Ovary (tissue), 3 donors: ENCODE measurements at regions not wholly inside any gene's neighbourhood (a gene's known extent, or its start where the extent isn't known, plus 50 kb on each side); places are given as distances from the start of the nearest gene placed in this dataset.

Experiments used
- CTCF ChIP-seq, 3 donors: fragments of 450-650 bp in 2 of 3; fragments of 200-600 bp in 1 of 3; IDR thresholded peaks; one replicate each; pipeline versions ENCODE4 v1.5.1 to v1.8.0; 2016 to 2022; ENCODE audit warnings: antibody characterized with exemption in 3 of 3, mild to moderate bottlenecking in 1 of 3
- EP300 ChIP-seq: sonication (generic); formaldehyde crosslinking; IDR thresholded peaks from one replicate; pipeline ENCODE4 v1.6.1; 2017; ENCODE audit warnings: antibody characterized with exemption
- donor health status: DM: no; HTN: no; CAD: no.

DNA sequence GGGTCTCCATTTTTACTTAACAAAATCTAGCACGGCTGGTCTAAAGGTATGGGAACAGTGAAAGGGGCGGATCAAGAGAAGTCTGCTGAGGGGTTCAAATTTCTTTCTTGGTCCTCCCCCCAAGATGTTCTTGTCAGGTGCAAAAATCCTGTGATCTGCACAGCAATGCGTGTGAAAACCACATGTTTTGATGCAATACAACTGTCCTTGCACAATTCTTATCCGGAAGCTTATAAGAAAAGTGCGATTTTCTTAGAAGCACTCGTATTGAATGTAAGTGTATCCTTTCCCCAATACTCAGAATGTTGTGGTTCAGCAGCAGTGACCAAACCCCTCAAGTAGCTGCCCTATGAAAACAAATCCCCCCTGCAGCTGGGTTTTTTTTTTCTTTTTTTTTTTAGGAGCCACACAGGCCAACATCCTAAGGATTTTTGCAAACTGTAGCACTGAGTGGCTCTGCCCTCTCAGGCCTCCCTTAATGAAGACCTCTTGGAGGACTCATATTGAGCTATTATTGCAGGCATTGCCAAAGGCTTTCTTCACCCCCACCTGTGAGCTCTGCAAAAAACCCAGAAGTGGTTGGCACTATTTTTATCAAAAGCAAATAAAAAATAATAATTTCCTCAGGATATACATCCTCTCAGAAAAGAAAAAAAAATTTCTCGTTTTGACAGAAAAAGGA lies 151.9 kb upstream of the ITGB1 start:
- no peak for TF ChIP-seq CTCF (IDR thresholded peaks at IDR 0.05)
- TF ChIP-seq EP300 = no peak
